Duodenal mucosa (tissue), 2 donors: ENCODE measurements at regions not wholly inside any gene's neighbourhood (a gene's known extent, or its start where the extent isn't known, plus 50 kb on each side); places are given as distances from the start of the nearest gene placed in this dataset.

Source experiments
- H3K27ac ChIP-seq: one replicate; pipeline ENCODE4 v1.7.0; 2013; ENCODE audit warnings: low read depth, low read length
- H3K27me3 ChIP-seq, 2 donors: one replicate each; pipeline ENCODE4 v1.7.0; 2013; ENCODE audit warnings: low read length in 2 of 2, control low read depth in 1 of 2; ENCODE audit not compliant: insufficient read depth in 2 of 2, control insufficient read depth in 1 of 2
- H3K36me3 ChIP-seq, 2 donors: one replicate each; pipeline ENCODE4 v1.7.0; 2013; ENCODE audit warnings: low read length in 2 of 2, control low read depth in 1 of 2; ENCODE audit not compliant: insufficient read depth in 2 of 2, control insufficient read depth in 1 of 2
- H3K4me1 ChIP-seq, 2 donors: one replicate each; pipeline ENCODE4 v1.7.0; 2013; ENCODE audit warnings: low read length in 2 of 2, control low read depth in 1 of 2; ENCODE audit not compliant: insufficient read depth in 2 of 2, control insufficient read depth in 1 of 2
- H3K4me3 ChIP-seq, 2 donors: one replicate each; pipeline ENCODE4 v1.7.0; 2013; ENCODE audit warnings: low read length in 2 of 2, low read depth in 1 of 2
- H3K9ac ChIP-seq, 2 donors: one replicate each; pipeline ENCODE4 v1.7.0; 2013; ENCODE audit warnings: low read length in 2 of 2, low read depth in 1 of 2
- H3K9me3 ChIP-seq, 2 donors: one replicate each; pipeline ENCODE4 v1.7.0; 2013; ENCODE audit warnings: low read length in 2 of 2, control low read depth in 1 of 2; ENCODE audit not compliant: control insufficient read depth in 1 of 2

DNA sequence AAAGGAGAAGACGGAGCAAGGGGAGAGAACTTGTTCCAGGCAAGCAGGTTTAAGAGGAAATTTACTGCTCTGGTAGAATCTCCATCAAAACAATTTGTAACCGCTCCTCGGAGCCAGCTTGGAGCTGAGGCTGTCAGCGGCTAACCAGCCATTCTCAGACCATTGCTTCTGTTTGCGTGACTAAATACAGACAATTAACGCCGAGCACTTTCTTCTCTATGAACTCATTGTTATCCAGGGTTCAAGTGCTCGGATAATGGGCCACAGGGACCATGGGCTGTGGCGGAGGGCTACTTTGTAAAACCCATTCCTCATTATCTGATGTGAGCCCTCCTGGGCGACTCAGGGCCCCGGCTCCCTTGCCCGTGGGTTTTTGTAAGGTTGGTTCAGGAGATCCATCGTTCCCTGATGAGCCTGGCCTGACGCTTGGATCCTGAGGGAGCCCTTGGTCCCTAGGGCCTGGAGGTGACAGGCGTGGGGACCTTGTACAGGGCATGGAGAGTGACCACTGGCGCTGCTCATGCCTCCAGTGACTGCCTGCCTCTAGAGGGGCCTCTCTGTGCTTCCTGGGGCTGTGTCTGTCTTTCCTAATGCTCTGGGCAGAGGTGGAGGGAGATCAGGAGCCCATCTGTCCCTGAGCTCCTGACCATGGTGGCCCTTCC lies 61.5 kb upstream of the ZNF536 start:
- Histone ChIP-seq H3K9ac (no peak overlapping the region), H3K36me3 (no peaks in the 10 kb centered on the region), H3K4me1 (peaks cover 0 to 5% of the 10 kb centered on the region in 2 donors), H3K27ac (no peak overlapping the region), H3K9me3 (no peaks in the 10 kb centered on the region), H3K27me3 (no peaks in the 10 kb centered on the region), H3K4me3 (no peak overlapping the region)

DNA sequence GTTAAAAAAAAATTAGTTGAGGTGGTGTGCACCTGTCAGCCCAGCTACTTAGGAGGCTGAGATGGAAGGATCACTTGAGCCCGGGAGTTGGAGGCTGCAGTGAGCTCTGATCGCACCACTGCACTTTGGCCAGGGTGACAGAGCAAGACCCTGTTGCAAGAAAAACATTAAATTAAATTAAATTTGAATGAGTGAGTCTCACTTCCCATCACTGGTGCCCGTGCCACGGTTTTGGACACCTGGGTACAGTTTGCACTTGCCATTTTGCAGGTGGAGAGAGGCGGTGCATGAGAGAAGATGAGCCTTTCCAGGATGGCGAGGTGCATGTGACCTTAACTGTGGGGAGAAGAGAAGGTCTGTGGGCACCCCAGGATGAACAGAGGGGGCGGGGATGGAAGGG lies 60.3 kb upstream of the ZNF536 start:
- Histone ChIP-seq H3K9me3 (no peaks in the 10 kb centered on the region), H3K4me3 (no peak overlapping the region), H3K27ac (no peak overlapping the region), H3K27me3 (no peaks in the 10 kb centered on the region), H3K36me3 (no peaks in the 10 kb centered on the region), H3K4me1 (peaks cover 0 to 5% of the 10 kb centered on the region in 2 donors), H3K9ac (no peak overlapping the region)

DNA sequence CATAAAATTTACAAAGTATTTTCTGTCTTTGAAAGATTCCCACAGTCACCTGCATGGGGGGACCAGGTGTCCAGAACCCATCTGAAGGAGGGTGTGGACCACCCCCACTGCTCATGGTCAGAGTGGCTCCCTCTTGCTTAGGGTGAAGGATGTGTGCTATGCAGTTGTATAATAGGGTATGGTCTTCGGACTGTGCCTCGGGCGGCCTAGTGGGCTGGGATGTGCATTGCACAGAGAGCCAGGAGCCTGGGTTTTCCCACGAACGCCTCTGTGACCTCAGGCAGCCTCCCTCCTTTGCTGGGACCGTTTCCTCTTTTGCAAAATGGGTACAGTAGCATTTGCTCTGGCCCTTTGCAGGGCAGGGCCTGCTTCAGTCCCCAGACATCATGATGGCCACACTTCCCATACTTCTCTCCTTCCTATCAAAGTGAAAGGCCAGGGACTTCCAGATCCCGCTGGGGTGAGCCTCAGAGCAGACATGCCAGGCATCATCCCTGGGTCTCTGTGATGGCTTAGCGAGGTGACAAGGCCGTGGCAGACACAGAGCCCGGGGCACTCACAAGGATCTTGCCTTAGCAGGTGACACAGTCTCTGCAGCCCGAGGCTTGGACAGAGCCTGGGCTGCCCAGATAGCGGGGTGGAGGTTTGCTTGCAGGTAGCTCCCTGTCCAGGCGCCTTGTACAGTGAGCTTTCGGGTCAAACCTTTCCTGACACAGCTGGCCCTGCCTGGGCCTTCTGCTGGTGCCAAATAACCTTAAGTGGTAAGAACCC lies 59.4 kb upstream of the ZNF536 start:
- H3K4me3 ChIP-seq: no peak overlapping the region
- H3K27ac ChIP-seq: no peak overlapping the region
- no peak overlapping the region for H3K9ac ChIP-seq
- H3K27me3 ChIP-seq: no peaks in the 10 kb centered on the region
- H3K9me3 ChIP-seq: no peaks in the 10 kb centered on the region
- H3K36me3 ChIP-seq: no peaks in the 10 kb centered on the region
- peaks cover 0 to 5% of the 10 kb centered on the region in 2 donors for H3K4me1 ChIP-seq

DNA sequence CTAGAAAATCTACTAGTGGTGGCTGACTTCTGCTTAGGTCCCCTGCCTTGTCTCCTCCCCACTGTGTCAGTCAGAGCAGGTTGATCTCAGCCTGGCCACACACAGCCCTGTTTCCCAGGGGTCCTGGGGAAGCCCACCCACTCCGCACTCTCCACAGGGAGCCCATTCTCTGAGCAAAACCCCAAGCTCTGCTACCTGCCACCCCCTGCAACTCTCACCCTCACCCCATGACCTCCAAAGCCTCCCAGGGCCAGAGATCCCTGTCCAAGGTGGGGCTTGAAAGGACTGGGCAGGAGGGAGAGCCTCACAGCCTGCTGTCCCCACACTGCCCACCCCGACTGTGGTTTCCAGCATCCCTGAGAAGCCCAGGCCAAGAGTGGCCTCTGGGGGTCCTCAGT lies 58.8 kb upstream of the ZNF536 start:
- H3K4me3 ChIP-seq: no peak overlapping the region
- peaks cover 0 to 5% of the 10 kb centered on the region in 2 donors for H3K4me1 ChIP-seq
- H3K9ac ChIP-seq: no peak overlapping the region
- no peaks in the 10 kb centered on the region for H3K36me3 ChIP-seq
- H3K27me3 ChIP-seq: no peaks in the 10 kb centered on the region
- no peaks in the 10 kb centered on the region for H3K9me3 ChIP-seq
- H3K27ac ChIP-seq: no peak overlapping the region

DNA sequence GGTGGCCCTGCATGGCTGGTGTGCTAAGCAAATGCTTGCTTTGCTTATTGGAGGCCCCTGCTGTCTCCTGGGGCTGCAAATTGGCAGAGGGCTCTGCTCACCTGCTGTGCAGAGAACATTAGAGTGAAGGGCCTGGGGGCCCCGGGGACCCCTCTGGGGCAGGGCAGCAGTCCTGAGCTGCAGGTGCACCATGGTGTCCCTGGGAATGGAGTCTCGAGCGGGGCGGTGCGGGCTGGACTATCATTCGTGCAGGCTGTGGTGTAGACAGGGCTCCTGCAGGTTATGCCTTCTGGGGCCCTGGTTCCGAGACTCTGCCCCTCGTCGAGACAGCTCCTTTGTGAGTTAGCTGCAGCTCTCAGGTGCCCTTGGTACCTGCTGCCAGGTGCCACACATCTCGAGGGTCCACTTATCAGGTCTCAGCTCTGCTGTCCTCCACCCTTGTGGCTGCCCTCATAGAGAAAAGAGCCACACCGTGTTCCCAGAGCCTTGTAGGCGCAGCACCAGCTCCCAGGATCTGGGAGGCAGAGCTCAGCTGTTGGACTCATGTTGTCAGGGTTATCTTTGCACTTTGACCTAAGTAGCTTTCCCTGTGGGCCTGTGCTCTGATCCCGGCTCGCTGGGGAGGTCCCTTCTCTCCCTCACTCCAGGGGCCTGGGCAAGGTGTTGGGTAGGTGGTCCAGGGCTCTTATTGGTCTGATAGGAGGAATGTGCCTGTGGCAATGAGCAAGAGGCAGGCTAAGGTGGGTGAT lies 58.0 kb upstream of the ZNF536 start:
- no peaks in the 10 kb centered on the region for H3K36me3 ChIP-seq
- no peak overlapping the region for H3K4me3 ChIP-seq
- H3K9ac ChIP-seq: no peak overlapping the region
- H3K27ac ChIP-seq: no peak overlapping the region
- no peaks in the 10 kb centered on the region for H3K27me3 ChIP-seq
- H3K4me1 ChIP-seq: peaks cover 0 to 5% of the 10 kb centered on the region in 2 donors
- no peaks in the 10 kb centered on the region for H3K9me3 ChIP-seq

DNA sequence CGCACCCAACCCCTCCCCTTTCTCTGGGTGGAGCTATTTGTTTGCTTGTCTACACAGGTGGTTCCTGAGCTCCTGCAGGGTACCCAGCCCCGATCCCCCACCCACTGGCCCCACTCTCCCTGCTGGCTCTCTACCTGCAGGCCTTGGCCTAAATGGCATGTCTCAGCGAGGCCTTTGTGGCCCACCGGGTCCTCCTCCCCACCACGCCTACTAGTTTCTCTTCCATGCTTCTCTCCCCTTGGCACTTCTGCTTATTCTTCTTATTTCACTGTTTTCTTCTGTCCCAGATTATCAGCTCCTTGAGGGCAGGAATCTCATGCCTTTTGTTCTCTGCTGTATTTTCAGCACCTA lies 57.4 kb upstream of the ZNF536 start:
- H3K9ac ChIP-seq: no peak overlapping the region
- peaks cover 0 to 5% of the 10 kb centered on the region in 2 donors for H3K4me1 ChIP-seq
- no peak overlapping the region for H3K4me3 ChIP-seq
- no peaks in the 10 kb centered on the region for H3K9me3 ChIP-seq
- H3K27me3 ChIP-seq: no peaks in the 10 kb centered on the region
- no peak overlapping the region for H3K27ac ChIP-seq
- H3K36me3 ChIP-seq: no peaks in the 10 kb centered on the region

DNA sequence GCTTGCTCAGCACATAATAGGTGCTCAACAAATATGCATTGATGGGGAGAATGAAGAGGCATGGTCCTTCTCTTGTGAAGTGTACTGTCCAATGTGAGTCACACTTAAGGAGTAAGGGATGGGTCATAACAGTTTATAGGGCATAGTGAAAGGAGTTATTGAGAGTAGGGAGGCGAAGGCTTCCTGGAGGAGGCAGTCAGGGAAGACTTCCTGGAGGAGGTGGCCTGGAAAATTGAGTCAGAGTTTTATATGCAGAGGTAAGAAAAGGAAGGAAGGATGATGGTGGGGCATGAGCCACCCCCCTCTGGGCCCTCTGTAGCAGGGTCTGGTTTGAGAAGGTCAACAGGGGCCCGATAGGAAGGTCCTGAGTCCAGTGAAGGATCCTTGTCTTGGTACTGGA lies 57.0 kb upstream of the ZNF536 start:
- Histone ChIP-seq H3K9me3 (no peaks in the 10 kb centered on the region), H3K9ac (no peak overlapping the region), H3K27ac (no peak overlapping the region), H3K4me3 (no peak overlapping the region), H3K27me3 (no peaks in the 10 kb centered on the region), H3K36me3 (no peaks in the 10 kb centered on the region), H3K4me1 (peaks cover 0 to 5% of the 10 kb centered on the region in 2 donors)

DNA sequence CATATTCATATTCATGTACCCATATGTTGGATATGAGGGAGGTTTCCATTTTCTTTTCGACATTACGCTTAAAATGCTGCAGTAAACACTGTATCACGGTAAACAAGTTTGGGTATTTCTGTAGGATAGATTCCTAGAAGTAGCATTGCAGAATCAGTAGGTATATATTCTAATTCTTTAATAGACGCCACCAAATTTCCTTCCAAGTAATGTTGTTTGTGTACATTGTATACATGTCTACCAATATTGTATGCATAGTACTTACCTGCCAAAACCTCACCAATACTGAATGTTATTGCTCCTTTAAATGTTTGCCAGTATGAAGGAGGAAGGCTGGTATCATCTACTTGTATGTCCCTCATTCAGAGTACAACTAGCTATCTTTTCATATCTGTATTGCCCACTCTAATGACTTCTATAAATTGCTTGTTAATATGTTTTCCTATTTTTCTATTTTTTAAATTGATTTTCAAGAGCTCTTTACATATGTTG lies 56.1 kb upstream of the ZNF536 start:
- Histone ChIP-seq H3K9ac (no peak overlapping the region), H3K4me1 (peaks cover 0 to 5% of the 10 kb centered on the region in 2 donors), H3K4me3 (no peak overlapping the region), H3K9me3 (no peaks in the 10 kb centered on the region), H3K27ac (no peak overlapping the region), H3K27me3 (no peaks in the 10 kb centered on the region), H3K36me3 (no peaks in the 10 kb centered on the region)

DNA sequence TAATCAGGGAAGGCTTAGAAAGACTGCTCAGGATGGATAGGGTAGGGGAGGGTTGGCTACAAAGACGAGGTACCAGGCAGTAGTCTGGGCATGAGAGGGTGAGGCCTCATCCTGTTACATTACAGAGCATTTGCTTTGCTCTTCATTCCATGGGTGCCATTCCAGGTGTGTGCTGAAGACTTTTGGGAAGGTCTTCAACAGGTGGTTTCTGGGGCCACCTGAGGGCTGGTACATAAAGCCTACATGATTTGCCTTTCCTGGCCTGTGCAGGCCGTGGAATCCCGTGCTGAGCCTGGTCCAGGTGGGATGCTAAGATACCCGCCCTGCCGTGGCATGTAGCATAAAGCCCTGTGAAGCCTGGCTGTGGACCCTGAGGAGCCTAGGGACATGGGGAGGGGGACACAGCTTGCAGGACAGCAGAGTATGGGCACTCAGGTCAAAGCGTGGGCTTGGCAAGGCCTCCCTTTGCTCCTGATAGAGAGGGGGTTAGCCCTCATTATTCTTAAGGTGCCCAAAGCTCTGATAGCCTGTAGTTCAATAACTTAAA lies 55.6 kb upstream of the ZNF536 start:
- Histone ChIP-seq H3K4me1 (peaks cover 0 to 5% of the 10 kb centered on the region in 2 donors), H3K4me3 (no peak overlapping the region), H3K36me3 (no peaks in the 10 kb centered on the region), H3K9me3 (no peaks in the 10 kb centered on the region), H3K27me3 (no peaks in the 10 kb centered on the region), H3K27ac (no peak overlapping the region), H3K9ac (no peak overlapping the region)

DNA sequence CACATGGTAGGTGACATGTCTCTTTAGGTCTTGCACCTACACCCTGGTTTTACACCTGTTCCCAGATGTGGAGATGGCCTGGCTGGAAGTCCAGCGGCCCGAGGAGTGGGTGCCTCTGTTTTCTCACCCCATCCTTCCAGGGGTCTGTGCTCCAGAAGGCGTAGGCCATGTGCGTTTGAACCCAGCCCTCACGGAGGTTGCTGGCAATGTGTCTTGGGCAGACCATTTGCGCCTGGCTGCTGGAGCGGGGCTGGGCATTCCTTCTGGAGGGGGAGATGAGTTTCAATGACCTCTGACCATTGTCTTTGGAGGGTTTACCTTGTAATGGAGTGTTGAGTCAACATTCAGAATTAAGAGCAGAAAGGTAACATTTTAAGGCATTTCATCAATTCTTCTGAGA lies 54.8 kb upstream of the ZNF536 start:
- H3K27me3 ChIP-seq: no peaks in the 10 kb centered on the region
- H3K4me3 ChIP-seq: no peak overlapping the region
- no peaks in the 10 kb centered on the region for H3K36me3 ChIP-seq
- no peaks in the 10 kb centered on the region for H3K9me3 ChIP-seq
- H3K9ac ChIP-seq: no peak overlapping the region
- H3K27ac ChIP-seq: no peak overlapping the region
- H3K4me1 ChIP-seq: peaks cover 0 to 5% of the 10 kb centered on the region in 2 donors
